ENCODE measurements at regions not wholly inside any gene's neighbourhood (a gene's known extent, or its start where the extent isn't known, plus 50 kb on each side); places are given as distances from the start of the nearest gene placed in this dataset.

DNA sequence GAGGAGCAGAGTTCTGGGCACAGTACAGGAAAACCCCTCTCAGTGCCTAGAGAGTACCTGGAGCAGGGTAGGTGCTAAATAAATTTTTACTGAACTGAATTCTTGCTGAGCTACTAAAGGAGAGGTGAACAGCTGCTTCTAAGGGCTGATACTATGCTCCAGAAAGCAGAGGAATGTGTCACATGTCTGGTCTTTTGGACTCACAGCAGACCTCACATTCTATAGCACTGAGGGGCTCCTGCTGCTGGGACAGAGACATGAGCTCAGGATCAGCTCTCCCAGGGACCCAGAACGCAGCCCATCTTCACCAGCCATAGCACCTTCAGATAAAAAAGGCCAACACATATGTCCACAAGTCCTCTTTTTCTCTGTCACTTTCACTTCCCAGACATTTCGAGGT lies 133.0 kb upstream of the KLF14 start:
- TF ChIP-seq, protein P1, sequence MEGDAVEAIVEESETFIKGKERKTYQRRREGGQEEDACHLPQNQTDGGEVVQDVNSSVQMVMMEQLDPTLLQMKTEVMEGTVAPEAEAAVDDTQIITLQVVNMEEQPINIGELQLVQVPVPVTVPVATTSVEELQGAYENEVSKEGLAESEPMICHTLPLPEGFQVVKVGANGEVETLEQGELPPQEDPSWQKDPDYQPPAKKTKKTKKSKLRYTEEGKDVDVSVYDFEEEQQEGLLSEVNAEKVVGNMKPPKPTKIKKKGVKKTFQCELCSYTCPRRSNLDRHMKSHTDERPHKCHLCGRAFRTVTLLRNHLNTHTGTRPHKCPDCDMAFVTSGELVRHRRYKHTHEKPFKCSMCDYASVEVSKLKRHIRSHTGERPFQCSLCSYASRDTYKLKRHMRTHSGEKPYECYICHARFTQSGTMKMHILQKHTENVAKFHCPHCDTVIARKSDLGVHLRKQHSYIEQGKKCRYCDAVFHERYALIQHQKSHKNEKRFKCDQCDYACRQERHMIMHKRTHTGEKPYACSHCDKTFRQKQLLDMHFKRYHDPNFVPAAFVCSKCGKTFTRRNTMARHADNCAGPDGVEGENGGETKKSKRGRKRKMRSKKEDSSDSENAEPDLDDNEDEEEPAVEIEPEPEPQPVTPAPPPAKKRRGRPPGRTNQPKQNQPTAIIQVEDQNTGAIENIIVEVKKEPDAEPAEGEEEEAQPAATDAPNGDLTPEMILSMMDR (conservative IDR thresholded peaks at IDR 0.05; ENCODE audit: low read depth, low read length) = no peak
- TF ChIP-seq EZH2 (IDR thresholded peaks at IDR 0.05; ENCODE audit: borderline replicate concordance, low read depth, low read length, poor library complexity, severe bottlenecking) = no peak

Measured in A673 (cell line).